Stimulated activated CD8-positive, alpha-beta memory T cell treated with anti-CD3 and anti-CD28 coated beads, Interleukin-7, amount 100 ng/mL, for 1 hour (primary cell): ENCODE measurements at regions not wholly inside any gene's neighbourhood (a gene's known extent, or its start where the extent isn't known, plus 50 kb on each side); places are given as distances from the start of the nearest gene placed in this dataset.

ENCODE experiments used
- DNase-seq, 2 donors: peaks; one replicate each; pipeline ENCODE4 v3.0.0-alpha.2; 2020; ENCODE audit warnings: low read depth in 2 of 2

GRCh38 chr12:124504273-124505000 lies 63.0 kb downstream of the NCOR2 start:
- DNase-seq = no peak

GRCh38 chr12:124503305-124503704 lies 64.1 kb downstream of the NCOR2 start:
- DNase-seq = no peak

- no peak for DNase-seq
These were observed 65.0 kb downstream of the NCOR2 start for GRCh38 chr12:124502379-124502778.

- DNase-seq = no peak
These were observed 65.6 kb downstream of the NCOR2 start for GRCh38 chr12:124501827-124502226.

GRCh38 chr12:124501112-124501561 lies 66.3 kb downstream of the NCOR2 start:
- DNase-seq = no peak

GRCh38 chr12:124499898-124500244 lies 67.5 kb downstream of the NCOR2 start:
- DNase-seq = no peak

- no peak for DNase-seq
These were observed 68.1 kb downstream of the NCOR2 start for GRCh38 chr12:124499190-124499753.

GRCh38 chr12:124498275-124499189 lies 68.9 kb downstream of the NCOR2 start:
- DNase-seq = no peak

GRCh38 chr12:124497658-124498057 lies 69.8 kb downstream of the NCOR2 start:
- DNase-seq = no peak

- no peak for DNase-seq
These were observed 70.4 kb downstream of the NCOR2 start for GRCh38 chr12:124497039-124497438.

- no peak for DNase-seq
These were observed 70.8 kb downstream of the NCOR2 start for GRCh38 chr12:124496584-124496983.

GRCh38 chr12:124495194-124495983 lies 72.0 kb downstream of the NCOR2 start:
- no peak for DNase-seq

GRCh38 chr12:124494751-124495129 lies 72.7 kb downstream of the NCOR2 start:
- no peak for DNase-seq

- no peak for DNase-seq
These were observed 73.3 kb downstream of the NCOR2 start for GRCh38 chr12:124493809-124494750.

- DNase-seq = no peak
These were observed 74.3 kb downstream of the NCOR2 start for GRCh38 chr12:124492879-124493808.

- DNase-seq = no peak
These were observed 75.5 kb downstream of the NCOR2 start for GRCh38 chr12:124491856-124492420.

GRCh38 chr12:124491310-124491709 lies 76.1 kb downstream of the NCOR2 start:
- DNase-seq = no peak

GRCh38 chr12:124490584-124491305 lies 76.7 kb downstream of the NCOR2 start:
- no peak for DNase-seq
